IMR-90 (cell line): ENCODE measurements at regions not wholly inside any gene's neighbourhood (a gene's known extent, or its start where the extent isn't known, plus 50 kb on each side); places are given as distances from the start of the nearest gene placed in this dataset.

Experiments used
- BHLHE40 ChIP-seq: fragments of 150-350 bp; IDR thresholded peaks from 2 replicates; pipeline ENCODE4 v1.6.1; 2016; ENCODE audit warnings: mild to moderate bottlenecking, low read depth, low read length
- CEBPB ChIP-seq: IDR thresholded peaks from 2 replicates; pipeline ENCODE4 v1.6.1; 2012; ENCODE audit warnings: low read depth, low read length, improper control_type of control experiment
- CHD1 ChIP-seq: IDR thresholded peaks from 2 replicates; pipeline ENCODE4 v1.6.1; 2012; ENCODE audit warnings: low read depth, low read length, improper control_type of control experiment
- CTCF ChIP-seq: conservative IDR thresholded peaks from 2 replicates; pipeline ENCODE4 v1.5.1; 2012; ENCODE audit warnings: mild to moderate bottlenecking, low read depth, low read length, improper control_type of control experiment
- ELK1 ChIP-seq: fragments of 150-350 bp; IDR thresholded peaks from 2 replicates; pipeline ENCODE4 v1.6.1; 2016; ENCODE audit warnings: low read depth, mild to moderate bottlenecking, low read length, moderate library complexity, borderline replicate concordance
- MAFK ChIP-seq: IDR thresholded peaks from 2 replicates; pipeline ENCODE4 v1.6.1; 2012; ENCODE audit warnings: low read depth, low read length, improper control_type of control experiment
- MAZ ChIP-seq: IDR thresholded peaks from 2 replicates; pipeline ENCODE4 v1.6.1; 2012; ENCODE audit warnings: low read depth, mild to moderate bottlenecking, low read length, improper control_type of control experiment, moderate library complexity, borderline replicate concordance
- MXI1 ChIP-seq: IDR thresholded peaks from 2 replicates; pipeline ENCODE4 v1.6.1; 2012; ENCODE audit warnings: low read depth, mild to moderate bottlenecking, low read length, moderate library complexity, borderline replicate concordance
- POLR2A ChIP-seq: IDR thresholded peaks from 2 replicates; pipeline ENCODE4 v1.6.1; 2012; ENCODE audit warnings: mild to moderate bottlenecking, low read depth, low read length
- RAD21 ChIP-seq: IDR thresholded peaks from 2 replicates; pipeline ENCODE4 v1.6.1; 2012; ENCODE audit warnings: low read length, improper control_type of control experiment
- RCOR1 ChIP-seq: IDR thresholded peaks from 2 replicates; pipeline ENCODE4 v1.6.1; 2012; ENCODE audit warnings: mild to moderate bottlenecking, low read length, improper control_type of control experiment; ENCODE audit not compliant: insufficient replicate concordance
- RFX5 ChIP-seq: IDR thresholded peaks from 2 replicates; pipeline ENCODE4 v1.8.0; 2012; ENCODE audit warnings: low read depth, mild to moderate bottlenecking, low read length, moderate library complexity
- SMC3 ChIP-seq: fragments of 150-350 bp; IDR thresholded peaks from 2 replicates; pipeline ENCODE4 v1.6.1; 2016; ENCODE audit warnings: low read depth, mild to moderate bottlenecking, antibody characterized with exemption, low read length, moderate library complexity
- USF2 ChIP-seq: fragments of 150-350 bp; IDR thresholded peaks from 2 replicates; pipeline ENCODE4 v1.6.1; 2017; ENCODE audit warnings: mild to moderate bottlenecking, antibody characterized with exemption, low read length, low read depth

- TF ChIP-seq CEBPB: peak; percentile 53; the same call in 1 of the 2 replicates
- no peak for TF ChIP-seq CTCF
- TF ChIP-seq POLR2A: no peak
- peak; percentile 76 for TF ChIP-seq MAFK
- no peak for TF ChIP-seq BHLHE40
- TF ChIP-seq MAZ: no peak
- TF ChIP-seq CHD1: no peak
- no peak for TF ChIP-seq RFX5
- TF ChIP-seq RAD21: no peak
- no peak for TF ChIP-seq ELK1
- TF ChIP-seq RCOR1: no peak
- TF ChIP-seq MXI1: no peak
- no peak for TF ChIP-seq SMC3
- no peak for TF ChIP-seq USF2
These were observed 55.6 kb upstream of the LSM6 start for GRCh38 chr4:146119845-146120404.
